ENCODE measurements at regions not wholly inside any gene's neighbourhood (a gene's known extent, or its start where the extent isn't known, plus 50 kb on each side); places are given as distances from the start of the nearest gene placed in this dataset.
"Not testable (repeated sequence)": the region's sequence is repeated elsewhere in the genome, so short reads cannot be mapped to it uniquely, and the experiment has no call there.

DNA sequence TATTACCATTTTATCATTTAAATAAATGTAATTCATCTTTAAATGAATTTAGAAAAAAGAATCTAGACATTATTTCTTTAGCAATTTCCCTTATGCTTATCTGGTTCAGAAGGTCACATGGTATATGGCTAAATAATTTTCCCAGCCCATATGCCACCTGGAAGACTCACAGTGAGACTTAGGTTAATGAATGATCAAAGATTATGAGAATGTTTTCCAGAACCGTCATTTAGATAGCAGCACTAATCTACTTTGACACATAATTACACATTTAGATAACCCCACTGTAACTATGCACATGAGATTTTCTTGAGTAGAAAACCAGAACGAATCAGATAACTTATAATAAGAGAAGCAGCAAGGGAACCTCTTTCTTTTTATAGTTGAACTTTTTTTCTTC lies 124.9 kb upstream of the CCDC180 start:
- TF ChIP-seq, protein P1, sequence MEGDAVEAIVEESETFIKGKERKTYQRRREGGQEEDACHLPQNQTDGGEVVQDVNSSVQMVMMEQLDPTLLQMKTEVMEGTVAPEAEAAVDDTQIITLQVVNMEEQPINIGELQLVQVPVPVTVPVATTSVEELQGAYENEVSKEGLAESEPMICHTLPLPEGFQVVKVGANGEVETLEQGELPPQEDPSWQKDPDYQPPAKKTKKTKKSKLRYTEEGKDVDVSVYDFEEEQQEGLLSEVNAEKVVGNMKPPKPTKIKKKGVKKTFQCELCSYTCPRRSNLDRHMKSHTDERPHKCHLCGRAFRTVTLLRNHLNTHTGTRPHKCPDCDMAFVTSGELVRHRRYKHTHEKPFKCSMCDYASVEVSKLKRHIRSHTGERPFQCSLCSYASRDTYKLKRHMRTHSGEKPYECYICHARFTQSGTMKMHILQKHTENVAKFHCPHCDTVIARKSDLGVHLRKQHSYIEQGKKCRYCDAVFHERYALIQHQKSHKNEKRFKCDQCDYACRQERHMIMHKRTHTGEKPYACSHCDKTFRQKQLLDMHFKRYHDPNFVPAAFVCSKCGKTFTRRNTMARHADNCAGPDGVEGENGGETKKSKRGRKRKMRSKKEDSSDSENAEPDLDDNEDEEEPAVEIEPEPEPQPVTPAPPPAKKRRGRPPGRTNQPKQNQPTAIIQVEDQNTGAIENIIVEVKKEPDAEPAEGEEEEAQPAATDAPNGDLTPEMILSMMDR (conservative IDR thresholded peaks at IDR 0.05 in 1 of 2, IDR thresholded peaks at IDR 0.05 in 1 of 2; ENCODE audit: extremely low read depth in 1 of 2, insufficient read depth in 1 of 2, low read depth in 1 of 2, low read length in 2 of 2), result not testable (repeated sequence)
- TF ChIP-seq EZH2 (IDR thresholded peaks at IDR 0.05; ENCODE audit: borderline replicate concordance, low read length), result not testable (repeated sequence)
